ENCODE measurements at regions not wholly inside any gene's neighbourhood (a gene's known extent, or its start where the extent isn't known, plus 50 kb on each side); places are given as distances from the start of the nearest gene placed in this dataset.

- TF ChIP-seq POLR2A (IDR thresholded peaks at IDR 0.05): no peak
- no peak for TF ChIP-seq CTCF (IDR thresholded peaks at IDR 0.05 in 4 of 5, conservative IDR thresholded peaks at IDR 0.05 in 1 of 5)
Observed at GRCh38 chr3:178397836-178398235, 138.4 kb upstream of the KCNMB2 start.
